Erythroblast (primary cell): ENCODE measurements at regions not wholly inside any gene's neighbourhood (a gene's known extent, or its start where the extent isn't known, plus 50 kb on each side); places are given as distances from the start of the nearest gene placed in this dataset.

Source experiments
- GATA1 ChIP-seq: IDR thresholded peaks from 2 replicates; pipeline ENCODE4 v1.6.1; 2011; ENCODE audit warnings: low read depth, mild to moderate bottlenecking, control low read depth, low read length, moderate library complexity
- POLR2A ChIP-seq: IDR thresholded peaks from 2 replicates; pipeline ENCODE4 v1.6.1; 2011; ENCODE audit warnings: mild to moderate bottlenecking, low read length

- TF ChIP-seq POLR2A (no peak), GATA1 (no peak)
Measured at GRCh38 chr10:60644436-60645130, 133.7 kb upstream of the CDK1 start.
